CD4-positive, alpha-beta T cell (primary cell): ENCODE measurements at regions not wholly inside any gene's neighbourhood (a gene's known extent, or its start where the extent isn't known, plus 50 kb on each side); places are given as distances from the start of the nearest gene placed in this dataset.

ENCODE experiments used
- ATAC-seq: fragments of 200-7000 bp; cut with Tn5 transposase; one replicate; pipeline ENCODE4 v1.10.0; 2022; ENCODE audit warnings: mild to moderate bottlenecking; ENCODE audit not compliant: poor library complexity
- CTCF ChIA-PET: fragments of 350-600 bp; sonication (Branson Sonifier 250); formaldehyde crosslinking; loops from one replicate; lab custom pipeline; 2021; ENCODE audit warnings: antibody characterized with exemption, inconsistent platforms; lab: Charles Lee
- POLR2A ChIA-PET: fragments of 350-600 bp; sonication (Branson Sonifier 250); formaldehyde crosslinking; loops from one replicate; lab custom pipeline; 2021; ENCODE audit warnings: antibody characterized with exemption, inconsistent platforms; lab: Charles Lee
- DNase-seq, 14 experiments: peaks; one replicate each; pipeline ENCODE4 v3.0.0-alpha.2; 2013 to 2020; ENCODE audit warnings: mixed read lengths in 2 of 14
- H3K27ac ChIP-seq, 2 donors: one replicate each; pipeline versions ENCODE4 v1.5.1 to v1.7.0; 2013; ENCODE audit warnings: low read length in 2 of 2, low read depth in 1 of 2, mild to moderate bottlenecking in 1 of 2
- H3K27me3 ChIP-seq, 2 experiments: 1 replicate in 1 of 2; 2 replicates in 1 of 2; pipeline versions ENCODE4 v1.6.1 to v1.7.0; 2013; ENCODE audit warnings: low read length in 2 of 2, control low read depth in 1 of 2, mild to moderate bottlenecking in 1 of 2, moderate library complexity in 1 of 2; ENCODE audit not compliant: insufficient read depth in 2 of 2, control insufficient read depth in 1 of 2
- H3K36me3 ChIP-seq: one replicate; pipeline ENCODE4 v1.6.1; 2013; ENCODE audit warnings: low read length, control low read depth; ENCODE audit not compliant: insufficient read depth
- H3K4me1 ChIP-seq: one replicate; pipeline ENCODE4 v1.6.1; 2013; ENCODE audit warnings: low read length, control low read depth; ENCODE audit not compliant: insufficient read depth
- H3K4me3 ChIP-seq: one replicate; pipeline ENCODE4 v1.5.1; 2013; ENCODE audit warnings: mild to moderate bottlenecking, low read length, moderate library complexity
- H3K9me3 ChIP-seq, 2 experiments: 1 replicate in 1 of 2; 2 replicates in 1 of 2; pipeline versions ENCODE4 v1.6.1 to v1.7.0; 2013; ENCODE audit warnings: low read length in 2 of 2, mild to moderate bottlenecking in 2 of 2, control low read depth in 1 of 2, moderate library complexity in 1 of 2; ENCODE audit not compliant: control insufficient read depth in 1 of 2, insufficient read depth in 1 of 2
- H3K27ac Mint-ChIP-seq: one replicate; pipeline ENCODE4 v1.8.0; 2020; ENCODE audit warnings: mixed read lengths
- H3K27me3 Mint-ChIP-seq: one replicate; pipeline ENCODE4 v1.8.0; 2021; ENCODE audit warnings: mixed read lengths
- H3K36me3 Mint-ChIP-seq: one replicate; pipeline ENCODE4 v1.8.0; 2021; ENCODE audit warnings: low read depth, mixed read lengths
- H3K4me1 Mint-ChIP-seq: one replicate; pipeline ENCODE4 v1.8.0; 2021; ENCODE audit warnings: low read depth, mixed read lengths
- H3K4me3 Mint-ChIP-seq: one replicate; pipeline ENCODE4 v1.8.0; 2020; ENCODE audit warnings: mild to moderate bottlenecking, mixed read lengths
- H3K9me3 Mint-ChIP-seq: one replicate; pipeline ENCODE4 v1.8.0; 2020; ENCODE audit warnings: mixed read lengths
- intact Hi-C, 2 experiments: fragments of 100-400 bp; cut with DNase I in 1 of 2; cut with micrococcal nuclease in 1 of 2; formaldehyde crosslinking; loops; one replicate each; pipeline versions ENCODE4 v1.15.1 to v1.9.0; 2023 to 2025; cut with DNase I, micrococcal nuclease
- TF ChIP-seq, protein P1 (sequence below): fragments of 200-600 bp; IDR thresholded peaks from one replicate; pipeline ENCODE4 v1.8.0; 2022; ENCODE audit warnings: antibody characterized with exemption, mild to moderate bottlenecking

DNA sequence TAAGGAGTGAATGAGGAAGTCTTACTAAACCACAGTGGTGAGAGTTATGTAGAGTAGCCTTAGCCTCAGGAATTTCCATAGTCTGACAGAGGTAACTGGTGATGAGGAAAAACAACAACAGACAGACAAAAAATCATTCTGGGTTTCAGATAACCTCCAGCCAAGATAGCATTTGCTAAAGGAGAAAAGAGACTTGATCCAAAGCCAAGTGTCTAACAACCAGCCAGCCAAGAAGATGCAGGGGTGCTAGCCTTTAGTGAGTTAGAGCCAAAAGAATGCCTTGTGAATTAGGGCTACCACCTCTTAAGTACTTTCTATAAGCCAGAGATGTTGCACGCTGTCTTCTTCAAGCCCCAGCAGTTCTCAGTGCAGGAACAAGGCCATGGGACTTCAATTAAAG is 478.0 kb upstream of the CPEB2 start:
- no peaks in the 10 kb centered on the region for H3K27me3 ChIP-seq
- TF ChIP-seq, protein P1, sequence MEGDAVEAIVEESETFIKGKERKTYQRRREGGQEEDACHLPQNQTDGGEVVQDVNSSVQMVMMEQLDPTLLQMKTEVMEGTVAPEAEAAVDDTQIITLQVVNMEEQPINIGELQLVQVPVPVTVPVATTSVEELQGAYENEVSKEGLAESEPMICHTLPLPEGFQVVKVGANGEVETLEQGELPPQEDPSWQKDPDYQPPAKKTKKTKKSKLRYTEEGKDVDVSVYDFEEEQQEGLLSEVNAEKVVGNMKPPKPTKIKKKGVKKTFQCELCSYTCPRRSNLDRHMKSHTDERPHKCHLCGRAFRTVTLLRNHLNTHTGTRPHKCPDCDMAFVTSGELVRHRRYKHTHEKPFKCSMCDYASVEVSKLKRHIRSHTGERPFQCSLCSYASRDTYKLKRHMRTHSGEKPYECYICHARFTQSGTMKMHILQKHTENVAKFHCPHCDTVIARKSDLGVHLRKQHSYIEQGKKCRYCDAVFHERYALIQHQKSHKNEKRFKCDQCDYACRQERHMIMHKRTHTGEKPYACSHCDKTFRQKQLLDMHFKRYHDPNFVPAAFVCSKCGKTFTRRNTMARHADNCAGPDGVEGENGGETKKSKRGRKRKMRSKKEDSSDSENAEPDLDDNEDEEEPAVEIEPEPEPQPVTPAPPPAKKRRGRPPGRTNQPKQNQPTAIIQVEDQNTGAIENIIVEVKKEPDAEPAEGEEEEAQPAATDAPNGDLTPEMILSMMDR = no peak
- Mint-ChIP-seq H3K27me3 (no peaks in the 10 kb centered on the region), H3K9me3 (peaks cover 2% of the 10 kb centered on the region), H3K4me3 (no peak overlapping the region), H3K4me1 (no peaks in the 10 kb centered on the region), H3K36me3 (no peaks in the 10 kb centered on the region), H3K27ac (no peak overlapping the region)
- no peaks in the 10 kb centered on the region for H3K36me3 ChIP-seq
- no peak overlapping the region for H3K4me3 ChIP-seq
- no peak for DNase-seq
- no peaks in the 10 kb centered on the region for H3K4me1 ChIP-seq
- no peaks in the 10 kb centered on the region for H3K9me3 ChIP-seq
- ATAC-seq = no peak
- intact Hi-C loops = no loop called here
- POLR2A ChIA-PET = no interaction called here
- no peak overlapping the region for H3K27ac ChIP-seq
- CTCF ChIA-PET = no interaction called here

DNA sequence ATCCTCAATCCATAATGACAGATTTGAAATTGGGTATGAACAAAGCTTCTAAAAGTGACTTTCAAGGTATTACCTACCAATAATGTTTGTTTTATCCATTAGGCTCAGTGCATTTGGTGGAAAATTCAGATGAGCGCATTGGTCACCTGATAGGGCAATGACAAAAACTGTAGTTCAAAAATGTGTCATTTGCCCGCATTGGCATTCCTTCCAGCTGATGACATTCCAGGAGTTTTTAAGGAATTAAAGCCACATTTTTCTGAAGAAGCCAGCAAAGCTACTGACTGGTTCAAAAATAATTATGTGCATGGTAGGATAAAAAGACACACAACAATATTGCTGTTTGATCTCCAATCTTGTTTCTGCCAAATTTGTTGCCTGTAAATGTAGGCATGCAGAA is 473.4 kb upstream of the CPEB2 start:
- no peaks in the 10 kb centered on the region for H3K36me3 Mint-ChIP-seq
- H3K4me1 ChIP-seq = no peaks in the 10 kb centered on the region

DNA sequence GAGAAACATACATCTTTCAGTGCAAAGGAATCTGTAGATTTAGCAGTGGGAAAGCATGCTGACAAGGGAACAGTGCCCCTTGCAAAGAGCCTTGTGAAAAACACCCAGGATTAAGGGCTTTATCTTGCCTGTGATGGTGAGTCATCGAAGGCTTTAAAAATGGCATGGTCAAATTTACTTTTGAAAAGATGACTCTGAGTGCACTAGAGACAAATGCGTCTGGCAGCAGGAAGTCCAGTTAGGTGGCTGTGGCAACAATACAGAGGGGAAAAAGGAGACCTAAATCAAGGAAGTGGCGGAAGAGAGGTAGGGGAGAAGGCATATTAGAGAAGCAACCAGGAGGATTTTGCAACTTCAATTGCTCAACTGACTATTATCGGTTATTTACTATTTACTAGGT is 472.6 kb upstream of the CPEB2 start:
- intact Hi-C loops = no loop called here
- DNase-seq (no peak), ATAC-seq (no peak)
- TF ChIP-seq, protein P1 = no peak
- Mint-ChIP-seq H3K4me3 (no peak overlapping the region), H3K36me3 (no peaks in the 10 kb centered on the region), H3K9me3 (no peaks in the 10 kb centered on the region), H3K4me1 (no peaks in the 10 kb centered on the region), H3K27ac (no peak overlapping the region), H3K27me3 (no peaks in the 10 kb centered on the region)
- ChIA-PET CTCF (no interaction called here), POLR2A (no interaction called here)
- H3K36me3 ChIP-seq = no peaks in the 10 kb centered on the region
- no peaks in the 10 kb centered on the region for H3K9me3 ChIP-seq
- no peaks in the 10 kb centered on the region for H3K27me3 ChIP-seq
- H3K4me1 ChIP-seq = no peaks in the 10 kb centered on the region
- H3K4me3 ChIP-seq = no peak overlapping the region
- H3K27ac ChIP-seq = no peak overlapping the region

More for the DNA sequence above, 473.4 kb upstream of the CPEB2 start:
- Mint-ChIP-seq H3K9me3 (no peaks in the 10 kb centered on the region), H3K27me3 (no peaks in the 10 kb centered on the region), H3K4me1 (no peaks in the 10 kb centered on the region), H3K27ac (no peak overlapping the region), H3K4me3 (no peak overlapping the region)
- no peak for DNase-seq
- POLR2A ChIA-PET = no interaction called here
- intact Hi-C loops = no loop called here
- Histone ChIP-seq H3K4me3 (no peak overlapping the region), H3K9me3 (no peaks in the 10 kb centered on the region), H3K36me3 (no peaks in the 10 kb centered on the region), H3K27ac (no peak overlapping the region), H3K27me3 (no peaks in the 10 kb centered on the region)
- CTCF ChIA-PET = no interaction called here
- TF ChIP-seq, protein P1 = no peak
- no peak for ATAC-seq
